Islet precursor cell (in vitro differentiated cells): ENCODE measurements at regions not wholly inside any gene's neighbourhood (a gene's known extent, or its start where the extent isn't known, plus 50 kb on each side); places are given as distances from the start of the nearest gene placed in this dataset.
A peak's percentile ranks its signal among the peaks of the same experiment; 100 is the strongest.

Source experiments
- DNase-seq: peaks from one replicate; pipeline ENCODE4 v3.0.0-alpha.2; 2018

DNA sequence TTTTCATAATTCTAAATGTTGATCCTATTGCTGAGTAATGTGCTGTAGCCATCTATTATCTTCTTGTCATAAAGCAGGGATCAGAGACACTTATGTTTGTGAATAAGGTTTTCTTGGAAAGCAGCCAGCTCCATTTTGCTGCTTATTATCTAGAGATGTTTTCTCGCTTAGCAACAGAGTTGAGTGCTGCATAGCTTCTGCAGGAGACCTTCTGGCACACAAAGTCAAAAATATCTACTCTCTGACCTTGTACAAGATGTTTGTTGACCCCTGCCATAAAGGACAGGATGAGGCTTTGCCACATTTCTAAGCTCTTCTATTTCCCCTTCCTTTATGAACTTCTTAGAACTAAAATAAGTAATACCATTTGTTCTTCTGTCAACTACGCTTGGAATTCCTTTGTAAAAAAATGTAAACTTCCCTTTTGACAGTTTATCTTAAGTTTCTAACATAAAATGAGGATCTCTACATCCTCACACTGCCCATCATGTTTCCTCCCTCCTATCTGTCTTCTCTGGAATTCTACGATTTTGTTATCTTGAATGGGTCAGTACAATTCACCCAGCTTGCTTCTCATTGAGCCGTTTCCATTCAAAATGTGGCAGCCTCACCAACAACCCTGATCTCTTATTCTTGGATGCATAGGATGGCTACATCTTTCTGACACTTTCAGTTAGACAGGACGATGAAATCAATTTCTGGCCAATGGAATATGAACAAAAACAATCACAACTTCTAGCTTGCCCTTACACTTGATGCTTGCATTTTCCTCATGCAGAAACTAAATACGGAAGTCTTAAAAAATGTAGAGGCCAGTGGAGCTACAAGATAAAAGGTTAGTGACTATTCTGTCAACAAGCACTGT, 1377.0 kb downstream of the SUCLG1 start:
- DNase-seq, result no peak

DNA sequence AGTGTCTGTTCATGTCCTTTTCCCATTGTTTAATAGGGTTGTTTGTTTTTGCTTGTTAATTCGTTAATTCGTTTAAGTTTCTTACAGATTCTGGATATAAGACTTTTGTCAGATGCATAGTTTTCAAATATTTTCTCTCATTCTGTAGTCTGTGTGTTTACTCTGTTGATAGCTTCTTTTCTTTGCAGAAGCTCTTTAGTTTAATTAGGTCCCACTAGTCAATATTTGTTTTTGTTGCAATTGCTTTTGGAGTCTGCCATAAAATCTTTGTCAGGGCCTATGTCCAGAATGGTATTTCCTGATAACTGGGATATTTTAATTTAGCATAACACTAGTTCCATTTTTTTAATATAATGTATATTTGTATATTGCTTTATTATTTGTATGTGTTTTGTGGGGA, 1380.1 kb downstream of the SUCLG1 start:
- no peak for DNase-seq

DNA sequence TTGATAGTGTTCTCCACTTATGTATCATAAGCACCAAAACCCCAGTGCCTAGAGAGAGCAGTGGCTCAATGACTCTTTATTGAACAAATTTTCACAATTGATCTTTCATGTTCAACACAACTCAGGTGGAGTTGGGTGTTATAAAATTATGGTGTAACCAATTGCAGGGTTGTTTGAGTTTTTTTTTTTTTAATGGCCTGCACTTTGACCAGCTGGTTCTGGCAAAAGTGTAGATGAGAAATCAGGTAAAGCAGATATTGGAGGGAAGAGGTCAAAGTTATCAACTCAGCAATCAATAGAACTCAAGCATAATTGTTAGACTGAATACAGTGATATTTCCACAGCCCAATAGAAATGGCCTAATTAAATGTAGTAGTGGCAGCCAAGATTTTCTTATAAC, 1386.3 kb downstream of the SUCLG1 start:
- DNase-seq, result no peak

DNA sequence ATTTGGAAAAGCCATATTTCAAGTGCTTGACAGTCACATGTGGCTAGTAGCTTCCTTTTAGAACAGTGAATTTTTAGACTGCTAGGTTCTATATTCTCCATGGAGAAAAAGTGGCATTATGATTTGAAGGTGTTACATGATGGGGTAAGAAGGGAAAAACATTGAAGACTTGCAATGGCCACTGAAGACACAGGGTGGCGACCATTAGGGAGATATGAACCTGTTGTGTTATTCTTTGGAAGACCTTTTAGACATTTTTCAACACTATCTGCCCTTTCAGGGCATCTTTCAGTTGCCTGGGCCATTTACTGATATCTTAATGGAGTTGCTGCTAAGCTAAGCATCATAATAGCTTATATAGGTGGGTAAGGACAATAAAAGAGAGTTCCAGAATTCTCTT, 1387.2 kb downstream of the SUCLG1 start:
- DNase-seq, result no peak

DNA sequence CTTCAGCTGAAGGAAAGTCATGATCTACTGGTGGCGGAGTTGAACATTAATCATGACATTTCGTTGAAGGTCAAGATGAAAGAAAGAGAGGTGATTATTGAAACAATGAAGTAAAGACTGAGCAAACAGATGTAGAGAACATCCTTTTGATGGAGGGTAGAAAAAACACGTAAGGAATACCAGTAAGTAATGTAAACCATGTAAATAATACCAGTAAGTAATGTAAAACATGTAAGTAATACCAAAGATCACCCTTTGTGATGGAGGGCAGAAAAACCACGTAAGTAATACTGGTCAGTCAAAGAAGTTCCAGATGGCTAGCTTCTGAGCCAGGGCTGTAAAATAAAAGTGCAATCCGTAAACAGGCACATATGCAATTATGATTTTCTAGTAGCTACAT, 1387.7 kb downstream of the SUCLG1 start:
- DNase-seq, result no peak

DNA sequence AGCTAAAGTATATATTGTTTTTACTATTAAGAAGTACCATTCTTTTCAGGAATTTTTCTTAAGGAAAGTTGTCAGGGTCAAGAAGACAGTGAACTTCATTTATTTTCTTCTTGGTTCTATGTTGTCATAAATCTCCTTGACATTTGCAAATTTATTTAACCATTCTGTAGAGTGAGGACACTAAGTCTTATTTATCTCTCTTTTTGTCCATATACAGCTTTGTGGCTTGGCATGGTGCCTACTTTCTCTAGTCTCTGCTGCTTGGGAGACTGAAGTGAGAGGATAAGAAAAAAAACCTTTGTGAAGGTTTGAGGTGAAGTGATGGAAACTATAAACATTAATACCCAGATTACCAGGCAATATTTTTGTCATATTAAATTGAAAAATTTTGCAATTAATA, 1389.4 kb downstream of the SUCLG1 start:
- no peak for DNase-seq

DNA sequence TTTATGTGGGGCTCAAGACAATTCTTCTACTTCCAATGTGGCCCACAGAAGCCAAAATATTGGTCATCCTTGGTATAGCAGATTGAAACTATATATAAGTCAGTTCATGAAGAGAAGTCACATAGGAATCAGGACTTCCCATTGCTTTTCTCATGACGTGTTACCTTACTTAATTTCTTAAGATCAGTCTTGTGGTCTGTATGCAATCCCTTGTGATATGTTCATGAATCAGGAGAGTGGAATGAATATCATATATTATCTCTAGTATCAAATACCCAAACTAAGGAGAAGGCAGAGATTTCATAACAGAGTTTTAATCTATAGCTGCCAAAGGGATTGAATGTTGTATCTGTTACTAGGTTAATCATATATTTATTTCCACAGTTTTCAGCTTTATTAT, 1390.4 kb downstream of the SUCLG1 start:
- DNase-seq, result no peak

DNA sequence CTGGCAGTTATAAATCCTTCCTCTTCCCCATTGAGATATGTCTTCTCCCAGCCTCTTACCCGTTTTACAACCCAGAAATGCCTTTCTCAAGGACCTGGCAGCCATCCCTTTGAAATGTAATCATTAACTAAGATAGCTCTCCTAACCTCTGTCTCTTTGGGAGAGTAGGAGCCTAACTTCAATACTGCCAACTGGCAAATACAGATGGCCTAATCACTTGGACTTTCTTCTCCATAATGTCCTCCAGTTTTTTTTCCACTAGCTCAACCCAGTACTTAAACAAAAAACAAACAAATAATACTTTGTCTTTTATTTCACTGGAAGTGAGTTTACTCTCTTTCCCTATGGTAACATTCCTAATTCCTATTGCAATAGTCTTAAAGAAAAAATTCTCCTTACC, 1391.1 kb downstream of the SUCLG1 start:
- DNase-seq, result no peak

DNA sequence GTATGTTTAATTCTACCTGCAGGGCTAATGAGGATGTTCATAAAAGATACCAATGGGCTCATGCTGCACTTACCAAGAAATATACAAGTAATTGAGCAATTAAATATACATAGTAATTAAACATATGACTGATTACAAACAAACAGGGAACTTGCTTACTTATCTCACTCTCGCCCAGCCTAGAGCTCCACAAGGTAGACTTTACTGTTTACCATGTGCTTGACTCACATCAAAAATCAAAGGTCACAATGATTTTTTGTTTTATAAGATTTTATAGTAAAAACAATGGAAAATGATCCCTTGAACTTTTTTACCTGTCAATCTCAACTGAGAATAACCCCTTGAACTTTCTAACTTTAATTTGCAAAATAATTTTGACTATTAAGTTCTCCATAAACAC, 1395.1 kb downstream of the SUCLG1 start:
- DNase-seq, result no peak

DNA sequence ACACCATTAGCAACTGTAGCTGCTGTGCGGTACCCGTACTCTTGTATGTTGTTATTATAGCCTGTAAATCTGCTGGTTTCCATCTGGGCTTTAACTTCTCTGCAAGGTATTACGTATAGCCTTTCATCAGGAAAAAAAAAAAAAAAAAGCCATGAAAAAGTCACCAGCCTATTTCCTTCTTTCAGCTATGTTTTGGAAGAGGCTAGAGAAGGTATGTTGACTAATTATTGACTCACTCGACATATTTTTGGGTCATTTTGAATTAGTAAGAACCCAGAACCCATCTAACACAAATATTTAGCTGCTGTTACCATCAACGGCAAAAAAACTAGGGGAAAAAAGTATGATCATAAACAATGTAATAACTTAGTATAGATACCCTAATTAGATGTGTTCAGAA, 1395.6 kb downstream of the SUCLG1 start:
- DNase-seq, result no peak

DNA sequence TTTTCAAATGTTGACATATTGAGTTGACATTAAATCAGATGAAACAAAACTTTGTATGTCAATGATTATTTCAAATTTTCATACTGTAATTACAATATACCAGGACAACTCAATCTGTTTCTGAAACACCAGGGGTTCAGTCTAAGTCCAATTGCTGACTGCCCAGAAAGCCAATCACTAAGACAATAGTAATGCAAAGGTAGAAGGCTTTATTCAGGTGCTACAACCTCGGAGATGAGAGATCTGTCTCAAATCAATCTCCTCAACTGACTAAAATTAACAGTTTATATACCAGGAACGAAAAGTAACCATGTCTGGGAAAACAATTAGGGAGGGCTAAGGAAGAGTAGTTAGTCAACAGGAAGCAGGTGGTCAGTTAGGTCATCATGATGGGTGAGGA, 1400.4 kb downstream of the SUCLG1 start:
- no peak for DNase-seq

DNA sequence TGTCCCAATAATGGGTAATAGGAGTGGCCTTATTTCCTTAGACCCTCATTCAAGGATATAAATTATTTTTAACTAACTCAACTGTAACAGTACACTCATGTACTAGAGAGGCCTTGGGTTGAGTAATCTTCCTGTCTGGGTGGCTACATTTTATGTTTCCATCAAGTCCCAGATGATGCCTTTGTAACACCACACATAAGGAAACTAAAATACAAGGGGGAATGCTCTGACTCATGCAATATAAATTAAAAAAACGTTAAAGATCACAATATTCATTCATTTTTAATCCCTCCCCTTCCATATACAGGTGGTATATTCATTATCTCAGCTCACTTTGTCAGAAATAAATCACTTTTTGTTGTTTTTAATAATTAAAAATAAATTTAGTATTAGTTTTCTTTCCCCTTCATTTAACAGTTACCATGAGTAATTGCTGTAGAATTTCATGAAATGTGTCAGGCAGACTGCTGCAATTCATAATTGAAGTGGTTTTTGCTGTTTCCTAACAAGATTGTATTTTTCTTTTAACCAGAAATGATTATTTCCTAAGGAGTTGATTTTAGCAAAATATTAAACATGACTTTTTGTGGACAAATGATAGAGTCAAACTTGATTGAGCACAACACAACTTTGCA, 1403.6 kb downstream of the SUCLG1 start:
- no peak for DNase-seq

DNA sequence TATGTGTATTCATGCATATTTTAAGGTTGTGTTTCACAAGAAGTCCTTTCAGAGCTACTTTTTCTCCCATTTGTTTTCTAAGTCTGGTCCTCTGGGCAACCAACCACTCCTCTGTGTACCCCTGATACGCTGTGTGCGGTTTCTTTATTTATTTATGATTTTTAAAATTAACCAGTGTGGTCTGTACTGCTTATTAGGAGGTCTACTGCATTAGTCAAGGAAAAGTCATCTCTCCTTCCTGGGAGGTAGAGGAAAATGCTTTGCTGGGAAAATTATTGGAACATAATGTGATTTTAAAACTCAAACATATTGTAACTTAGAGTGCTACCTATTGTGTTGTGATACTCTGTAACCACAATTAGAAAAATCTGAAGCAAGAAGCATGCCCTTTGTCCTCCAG, 1404.3 kb downstream of the SUCLG1 start:
- DNase-seq, result no peak

DNA sequence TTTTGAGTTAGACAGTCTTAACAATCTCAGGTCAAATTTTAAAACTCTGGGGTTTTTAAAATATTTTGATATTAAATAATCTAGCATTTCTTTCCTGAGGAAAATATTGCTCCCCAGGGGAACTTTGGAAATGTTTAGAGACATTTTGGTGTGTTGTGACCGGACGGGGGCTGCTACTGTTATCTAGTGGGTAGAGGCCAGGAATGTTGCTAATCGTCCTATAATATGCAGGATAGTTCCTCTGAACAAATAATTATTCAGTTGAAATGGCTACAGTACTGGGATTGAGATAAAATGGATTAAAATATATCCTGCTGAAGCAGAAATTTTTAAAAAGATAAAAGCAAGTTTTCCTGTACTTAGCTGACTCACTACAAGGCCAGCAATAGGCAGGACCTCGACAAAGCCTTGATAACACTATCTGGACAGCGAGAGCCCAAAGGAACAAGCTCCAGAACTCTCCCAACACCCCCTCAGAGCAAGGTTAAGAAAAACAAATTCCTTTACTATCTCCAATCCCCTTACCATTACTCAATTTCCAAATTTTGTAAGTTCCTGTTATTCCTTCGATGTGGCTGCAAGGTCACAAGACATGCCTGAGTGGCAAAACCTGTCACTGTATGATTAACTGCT, 1407.4 kb downstream of the SUCLG1 start:
- no peak for DNase-seq

DNA sequence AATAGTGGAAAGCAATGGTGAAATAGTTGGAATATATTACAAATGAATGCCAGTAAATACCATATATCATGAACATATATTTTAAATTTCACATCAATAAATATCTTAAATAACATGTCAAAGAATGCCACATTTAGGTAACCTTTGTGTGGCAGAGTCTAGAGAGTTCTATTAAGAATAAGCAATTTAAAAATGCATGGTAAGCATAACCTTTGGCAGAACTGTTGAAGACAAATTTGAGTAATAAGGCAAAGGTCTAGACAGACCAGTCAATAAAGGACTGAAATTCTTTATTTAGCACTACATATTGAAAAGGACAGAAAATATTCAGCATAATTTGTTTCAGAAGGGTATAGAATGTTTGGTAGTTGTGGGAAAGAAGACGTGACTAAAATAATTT, 1417.0 kb downstream of the SUCLG1 start:
- no peak for DNase-seq

DNA sequence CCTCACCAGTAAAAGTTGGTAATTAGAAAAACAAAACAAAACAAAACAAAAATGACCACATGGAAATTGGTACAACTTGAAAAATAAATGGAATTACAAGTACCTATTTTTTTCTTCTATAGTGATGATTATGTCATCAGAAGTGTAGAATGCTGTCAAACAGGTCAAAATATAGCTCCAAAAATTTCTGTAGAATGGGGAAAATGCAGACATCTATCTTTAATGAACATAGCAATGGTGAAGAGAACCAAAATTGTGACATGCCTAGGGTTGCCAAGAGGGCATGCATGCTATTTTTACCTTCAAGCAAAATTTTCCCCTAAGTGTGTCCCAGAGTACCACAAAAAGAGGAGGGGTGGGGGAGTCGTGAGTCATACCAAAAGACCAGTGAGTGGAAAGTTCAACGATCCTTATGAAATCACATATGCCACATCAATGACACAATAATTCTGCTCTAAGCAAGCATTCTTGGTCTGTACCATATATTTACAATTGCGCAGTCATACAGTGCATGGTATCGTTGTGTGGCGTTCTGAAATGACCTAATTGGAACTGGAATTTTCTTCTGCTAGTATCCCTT, 1436.4 kb downstream of the SUCLG1 start:
- no peak for DNase-seq

DNA sequence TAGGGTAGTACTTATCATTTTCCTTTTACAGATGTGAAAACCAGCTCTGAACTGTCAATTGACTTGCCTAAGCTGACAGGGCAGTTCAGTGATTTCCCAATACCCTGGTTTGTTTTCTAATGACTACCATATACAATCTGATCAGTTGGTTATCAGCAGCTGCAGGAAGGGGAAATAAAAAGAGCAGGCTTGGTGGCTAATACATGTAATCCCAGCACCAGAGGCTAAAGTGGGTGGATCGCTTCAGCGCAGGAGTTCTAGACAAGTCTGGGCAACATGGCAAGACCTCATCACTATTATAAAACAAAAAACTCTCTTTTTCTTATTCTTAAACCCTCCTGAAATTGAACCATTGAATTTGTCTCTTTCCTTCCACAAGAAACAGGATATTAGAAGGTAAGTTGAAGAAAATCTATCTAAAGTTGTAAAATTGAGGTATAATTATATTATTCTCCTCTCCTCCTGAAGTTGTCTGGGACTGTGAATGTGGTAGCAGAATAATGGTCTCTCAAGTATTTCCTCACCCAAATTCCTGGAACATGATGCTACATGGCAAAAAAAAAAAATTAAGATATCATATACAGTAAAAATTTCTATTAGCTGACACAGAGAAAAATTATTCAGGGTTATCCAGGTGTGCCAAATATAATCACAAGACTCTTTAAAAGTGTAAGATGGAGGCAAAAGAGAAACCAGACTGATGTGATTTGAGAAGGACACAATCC, 1441.6 kb downstream of the SUCLG1 start:
- no peak for DNase-seq

DNA sequence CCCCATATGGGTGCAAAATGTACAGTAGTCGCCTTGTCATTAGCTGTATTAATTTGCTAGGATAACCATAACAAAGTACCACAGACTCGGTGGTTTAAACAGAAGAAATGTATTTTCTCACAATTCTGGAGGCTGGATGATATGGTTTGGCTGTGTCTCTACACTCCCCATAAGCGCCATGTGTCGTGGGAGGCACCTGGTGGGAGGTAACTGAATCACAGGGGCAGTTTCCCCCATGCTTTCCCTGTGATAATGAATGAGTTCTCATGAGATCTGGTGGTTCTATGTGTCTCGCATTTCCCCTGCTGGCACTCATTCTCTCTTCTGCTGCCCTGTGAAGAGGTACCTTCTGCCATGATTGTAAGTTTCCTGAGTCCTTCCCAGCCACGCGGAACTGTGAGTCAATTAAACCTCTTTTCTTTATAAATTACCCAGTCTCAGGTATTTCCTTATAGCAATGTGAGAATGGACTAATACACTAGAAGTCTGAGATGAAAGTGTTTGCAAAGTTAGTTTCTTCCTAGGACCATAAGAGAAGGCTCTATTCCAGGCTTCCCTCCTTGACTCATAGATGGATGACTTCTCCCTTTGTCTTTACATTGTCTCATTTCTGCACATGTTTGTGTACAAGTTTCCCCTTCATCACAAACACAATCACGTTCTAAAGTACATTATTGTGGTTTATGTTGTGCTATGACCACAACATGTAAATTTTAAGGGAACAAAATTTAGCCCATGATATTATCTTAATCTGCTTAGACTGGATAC, 1442.6 kb downstream of the SUCLG1 start:
- peak; percentile 52 for DNase-seq

DNA sequence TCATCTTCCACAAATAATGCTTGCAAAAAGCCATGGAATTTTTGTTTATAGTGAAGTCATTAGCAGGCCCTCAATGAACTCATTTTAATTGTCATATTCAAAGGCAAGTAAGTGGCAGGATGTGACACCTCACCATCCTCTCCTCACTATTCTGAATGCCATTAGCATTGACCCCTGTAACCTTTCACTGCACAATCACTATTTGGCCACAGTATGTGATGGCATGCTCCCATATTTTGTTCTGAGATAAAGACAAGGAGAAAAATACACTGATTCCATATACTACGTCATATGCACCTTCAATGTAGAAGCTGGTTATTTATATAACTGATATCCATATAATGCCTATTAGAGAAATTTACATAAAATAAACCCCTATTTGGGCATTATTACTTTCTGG, 1443.2 kb downstream of the SUCLG1 start:
- no peak for DNase-seq

DNA sequence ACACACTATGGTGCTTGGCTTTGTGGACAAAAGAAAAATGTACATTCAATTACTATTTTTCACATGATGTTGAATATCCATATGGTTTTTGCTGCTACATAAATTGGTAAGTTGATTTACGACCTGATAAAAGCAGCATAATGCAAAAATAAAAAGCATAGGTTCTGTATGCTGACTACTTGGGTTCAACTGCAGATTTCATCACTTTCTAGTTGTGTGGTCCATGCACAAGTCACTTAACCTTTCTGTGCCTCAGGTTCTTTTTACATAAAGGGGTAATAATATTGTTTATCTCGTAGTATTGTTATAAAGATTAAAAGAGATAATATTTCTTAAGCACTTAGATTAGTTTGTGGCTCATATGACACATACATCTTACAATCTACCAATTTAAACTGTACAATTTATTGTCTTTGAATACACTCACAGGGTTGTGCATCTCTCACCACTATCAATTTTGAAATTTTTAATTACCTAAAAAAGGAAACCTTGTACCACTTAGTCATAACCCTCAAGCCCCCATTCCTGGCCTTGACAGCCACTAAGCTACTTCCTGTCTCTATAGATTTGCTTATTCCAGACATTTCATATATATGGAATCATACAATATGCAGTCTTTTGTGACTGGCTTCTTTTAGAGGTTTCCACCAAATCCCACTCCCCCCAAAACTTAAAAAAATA, 1443.9 kb downstream of the SUCLG1 start:
- no peak for DNase-seq

DNA sequence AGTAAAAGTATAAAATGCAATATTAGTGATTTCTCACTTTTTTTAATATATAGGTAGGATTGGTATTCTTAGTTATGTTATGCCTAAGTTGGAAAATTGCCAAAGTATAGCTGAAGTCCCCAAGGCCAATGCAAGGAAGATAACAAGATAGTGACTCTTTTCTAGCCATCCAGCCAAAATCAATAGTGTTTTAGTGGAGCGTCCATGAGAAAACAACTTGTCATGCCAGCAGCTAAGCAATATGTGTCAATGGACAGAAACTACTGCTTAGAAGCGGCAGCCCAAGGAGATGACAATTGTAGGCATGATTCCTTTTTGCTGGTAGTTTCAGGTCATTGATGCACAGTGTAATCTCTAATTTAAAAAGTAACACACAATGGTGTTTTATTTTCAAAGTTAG, 1444.6 kb downstream of the SUCLG1 start:
- DNase-seq, result no peak

DNA sequence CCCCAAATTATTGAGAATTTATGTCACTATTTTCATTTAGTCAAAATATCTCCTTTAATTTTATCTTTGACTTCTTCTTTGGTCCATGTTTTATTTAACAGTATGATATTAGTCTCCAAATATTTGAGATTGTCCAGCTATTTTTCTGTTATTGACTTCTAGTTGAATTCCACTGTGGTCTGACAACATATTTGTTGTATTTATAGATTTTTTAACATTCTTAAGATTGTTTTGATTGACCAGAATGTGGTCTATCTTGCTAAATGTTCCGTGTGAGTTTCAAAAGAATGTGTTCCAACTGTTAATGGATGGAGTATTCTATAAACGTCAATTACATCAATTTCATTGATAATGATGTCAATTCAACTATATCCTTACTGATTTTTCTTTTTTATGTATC, 1452.1 kb downstream of the SUCLG1 start:
- no peak for DNase-seq
